ENCODE measurements at regions not wholly inside any gene's neighbourhood (a gene's known extent, or its start where the extent isn't known, plus 50 kb on each side); places are given as distances from the start of the nearest gene placed in this dataset.

- no peak for DNase-seq (ENCODE audit: low read depth)
Observed at GRCh38 chr2:203789618-203790017, 78.0 kb upstream of the CTLA4 start.

- DNase-seq (ENCODE audit: low read depth) = no peak
Observed at GRCh38 chr2:203790134-203790852, 77.3 kb upstream of the CTLA4 start.

- DNase-seq (ENCODE audit: low read depth) = no peak
Observed at GRCh38 chr2:203796248-203797010, 71.1 kb upstream of the CTLA4 start.

- no peak for DNase-seq (ENCODE audit: low read depth)
Observed at GRCh38 chr2:203797276-203797675, 70.3 kb upstream of the CTLA4 start.

- DNase-seq (ENCODE audit: low read depth) = no peak
Observed at GRCh38 chr2:203797712-203798111, 69.9 kb upstream of the CTLA4 start.

GRCh38 chr2:203798296-203799087, 69.1 kb upstream of the CTLA4 start:
- no peak for DNase-seq (ENCODE audit: low read depth)

- no peak for DNase-seq (ENCODE audit: low read depth)
Observed at GRCh38 chr2:203799908-203800307, 67.7 kb upstream of the CTLA4 start.

- no peak for DNase-seq (ENCODE audit: low read depth)
Observed at GRCh38 chr2:203800783-203801182, 66.8 kb upstream of the CTLA4 start.

GRCh38 chr2:203802342-203803052, 65.1 kb upstream of the CTLA4 start:
- DNase-seq (ENCODE audit: low read depth) = peak; percentile 91

GRCh38 chr2:203803053-203803429, 64.5 kb upstream of the CTLA4 start:
- no peak for DNase-seq (ENCODE audit: low read depth)

DNA sequence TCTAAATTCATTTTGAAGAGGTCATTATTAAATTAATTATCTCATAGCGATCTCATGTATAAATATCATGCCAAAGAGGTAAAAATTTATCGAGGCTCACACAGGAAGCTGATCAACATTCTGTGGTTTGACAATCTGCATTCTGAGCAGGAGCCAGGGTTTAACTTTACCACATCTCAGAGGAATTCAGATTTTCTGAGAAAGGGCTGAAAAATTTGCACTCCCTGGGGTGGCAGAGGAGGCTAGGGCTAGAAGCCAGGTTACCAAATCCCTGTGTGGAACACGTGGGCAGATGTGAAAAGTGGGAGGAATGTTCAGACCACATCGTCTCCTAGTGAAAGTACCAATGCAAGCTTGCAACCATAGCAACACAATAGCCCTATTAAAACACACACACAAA, 63.5 kb upstream of the CTLA4 start:
- DNase-seq (ENCODE audit: low read depth) = peak; percentile 98

- no peak for DNase-seq (ENCODE audit: low read depth)
Observed at GRCh38 chr2:203804764-203805485, 62.6 kb upstream of the CTLA4 start.

DNA sequence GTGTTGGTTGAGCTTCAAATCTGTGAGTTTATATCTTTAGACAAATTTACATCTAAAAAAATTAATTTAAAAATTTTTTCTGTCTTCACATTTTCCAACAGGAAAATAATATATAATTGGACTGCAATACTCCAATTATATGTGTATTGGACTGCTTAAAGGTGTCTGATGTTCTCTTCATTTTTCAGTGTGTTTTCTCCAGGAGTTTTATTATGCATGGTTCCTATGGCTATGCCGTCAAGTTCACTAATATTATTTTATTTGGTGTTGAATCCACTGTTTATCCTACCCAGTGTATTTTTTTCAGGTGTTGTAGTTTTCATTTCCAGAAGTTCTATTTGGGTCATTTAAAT, 62.1 kb upstream of the CTLA4 start:
- DNase-seq (ENCODE audit: low read depth) = no peak

DNA sequence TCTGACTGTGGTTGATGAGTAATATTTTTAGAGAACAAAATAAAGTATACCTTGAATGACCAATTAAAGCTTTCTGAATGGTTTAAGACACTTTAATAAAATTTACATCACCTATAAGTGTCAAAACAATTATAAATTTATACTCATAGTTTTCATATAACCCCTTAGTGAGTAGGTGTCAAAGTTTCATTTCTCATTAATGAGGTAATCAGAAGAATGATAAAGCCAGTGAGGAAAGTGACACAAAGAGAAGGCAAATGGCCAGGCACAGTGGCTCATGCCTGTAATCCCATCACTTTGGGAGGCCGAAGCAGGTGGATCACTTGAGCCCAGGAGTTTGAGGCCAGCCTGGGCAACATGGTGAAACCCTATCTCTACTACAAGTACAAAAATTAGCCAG, 60.8 kb upstream of the CTLA4 start:
- no peak for DNase-seq (ENCODE audit: low read depth)

DNA sequence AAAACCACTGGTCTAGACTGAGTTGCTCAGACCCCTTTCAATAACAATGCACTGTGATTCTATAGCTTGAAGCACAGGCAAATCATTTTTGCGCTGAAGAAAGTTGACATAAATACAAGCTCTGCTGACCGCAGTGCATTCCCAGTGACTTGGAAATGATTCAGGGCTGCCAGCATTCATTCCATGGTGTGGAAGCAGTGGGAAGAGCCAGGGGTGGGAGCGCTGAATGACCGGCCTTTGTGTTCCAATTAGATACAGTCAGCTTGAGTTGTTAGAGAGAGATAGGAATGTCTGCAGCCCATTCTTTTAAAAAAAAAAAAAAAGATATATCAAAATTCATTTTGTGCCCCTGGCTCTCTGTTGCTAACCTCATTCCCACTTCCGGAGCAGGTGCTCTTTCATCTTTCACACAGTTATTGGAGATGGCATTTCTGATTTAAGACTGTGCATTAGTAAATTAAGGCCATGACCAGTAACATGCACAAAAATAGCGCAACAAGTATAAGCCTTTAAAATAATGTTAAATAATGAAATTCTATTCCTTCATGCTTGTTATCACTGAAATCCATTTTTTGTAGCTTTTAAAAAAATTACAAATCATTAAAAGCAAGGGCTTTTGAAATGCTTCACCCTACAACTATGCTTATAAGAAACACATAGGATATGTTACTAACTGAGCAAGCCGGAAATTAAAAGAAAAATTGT, 59.4 kb upstream of the CTLA4 start:
- DNase-seq (ENCODE audit: low read depth) = peak; percentile 91

DNA sequence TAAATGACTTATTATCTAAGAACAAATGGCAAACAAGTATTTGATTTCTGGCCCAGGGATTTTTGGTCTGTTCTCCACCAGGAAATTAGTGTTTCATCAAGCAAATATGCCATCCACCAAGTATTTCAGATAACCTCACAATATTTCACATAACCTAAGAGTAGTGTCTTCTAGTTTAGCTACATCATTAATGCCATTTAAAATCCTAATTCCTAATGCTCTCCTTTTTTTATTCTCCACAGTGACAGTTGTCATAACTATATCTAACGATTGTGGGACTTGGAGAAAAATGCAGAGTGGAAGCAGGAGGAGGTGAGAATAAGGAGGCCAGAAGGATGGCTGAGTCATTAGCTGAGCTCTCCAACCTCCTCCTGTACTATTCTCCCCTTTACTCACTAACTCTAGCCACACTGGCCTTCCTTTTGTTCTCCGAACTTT, 58.5 kb upstream of the CTLA4 start:
- no peak for DNase-seq (ENCODE audit: low read depth)

DNA sequence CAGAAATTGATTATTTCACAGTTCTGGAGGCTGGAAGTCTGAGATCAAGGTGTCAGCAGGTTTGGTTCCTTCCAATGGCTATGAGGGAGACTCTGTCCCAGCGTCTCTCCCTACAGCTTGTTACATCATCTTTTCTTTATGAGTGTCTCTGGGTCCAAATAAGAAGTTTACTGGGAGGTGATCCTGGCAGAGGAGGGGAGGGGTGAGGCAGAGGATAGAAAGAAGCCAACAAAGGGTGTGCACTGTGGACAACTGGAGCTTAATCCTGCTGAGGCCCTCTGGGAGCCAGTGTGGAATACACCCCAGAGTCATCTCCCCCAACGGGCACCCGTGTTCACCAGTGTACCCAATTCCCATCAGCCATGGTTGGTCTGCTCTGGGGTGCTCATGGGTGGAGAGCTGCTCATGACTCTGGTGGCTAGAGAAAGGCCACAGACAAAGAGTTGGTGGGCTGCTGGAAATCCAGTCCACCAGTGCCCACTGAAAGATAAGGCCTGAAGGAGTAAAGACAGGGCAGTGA, 57.5 kb upstream of the CTLA4 start:
- no peak for DNase-seq (ENCODE audit: low read depth)

GRCh38 chr2:203811491-203812221, 55.9 kb upstream of the CTLA4 start:
- DNase-seq (ENCODE audit: low read depth) = peak; percentile 89

DNA sequence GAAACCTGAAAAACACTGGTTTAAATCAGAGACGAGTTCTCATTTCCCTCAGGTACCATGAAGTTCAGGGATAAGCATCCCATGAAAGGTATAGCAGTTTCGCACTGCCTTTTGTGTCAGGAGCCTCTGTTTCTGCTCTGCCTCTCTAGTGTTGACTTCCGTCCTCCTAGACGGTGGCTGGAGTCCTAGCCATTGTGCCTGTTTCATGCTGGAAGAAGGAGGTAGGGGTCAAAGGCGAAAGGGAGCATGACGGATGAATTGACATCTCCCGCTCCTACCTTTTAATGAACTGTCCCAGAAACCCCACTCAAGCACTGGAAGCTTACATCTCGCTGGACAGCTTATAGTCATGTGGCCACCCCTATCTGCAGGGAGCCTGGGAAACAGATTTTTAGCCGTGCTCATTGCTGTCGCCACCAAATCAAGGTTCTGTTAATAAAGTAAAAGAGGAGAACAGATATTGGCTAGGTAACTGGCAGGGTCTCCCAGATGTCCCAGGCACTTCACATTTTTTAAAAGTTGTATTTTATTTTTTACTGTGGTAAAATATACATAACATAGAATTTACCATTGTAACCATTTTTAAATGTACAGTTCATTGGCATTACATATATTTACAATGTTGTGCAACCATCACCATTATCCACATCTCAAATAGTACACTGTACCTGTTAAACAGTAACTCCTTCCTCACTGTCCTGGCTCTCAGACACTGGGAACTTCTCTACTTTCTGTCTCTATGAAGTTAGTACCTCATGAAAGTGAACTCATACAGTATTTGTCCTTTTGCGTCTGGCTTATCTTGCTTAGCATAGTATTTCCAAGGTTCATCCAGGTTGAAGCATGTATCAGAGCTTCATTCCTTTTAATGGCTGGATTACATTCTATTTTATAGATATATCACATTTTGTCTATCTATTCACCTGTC, 55.0 kb upstream of the CTLA4 start:
- DNase-seq (ENCODE audit: low read depth) = no peak
